Osteoblast (primary cell): ENCODE measurements at regions not wholly inside any gene's neighbourhood (a gene's known extent, or its start where the extent isn't known, plus 50 kb on each side); places are given as distances from the start of the nearest gene placed in this dataset.

Source experiments
- DNase-seq: peaks from one replicate; pipeline ENCODE4 v3.0.0; 2011; ENCODE audit warnings: low spot score, mixed read lengths; ENCODE audit not compliant: insufficient read length; ENCODE audit errors: missing footprints
- H2AFZ ChIP-seq: 2 replicates; pipeline ENCODE4 v1.6.0; 2011; ENCODE audit warnings: mild to moderate bottlenecking, low read length
- H3K27ac ChIP-seq: 2 replicates; pipeline ENCODE4 v1.5.1; 2011; ENCODE audit warnings: mild to moderate bottlenecking, low read depth, low read length, moderate library complexity
- H3K27me3 ChIP-seq: 2 replicates; pipeline ENCODE4 v1.6.0; 2012; ENCODE audit warnings: mild to moderate bottlenecking, control low read depth, inconsistent platforms, low read length, moderate library complexity; ENCODE audit not compliant: insufficient read depth
- H3K36me3 ChIP-seq: 2 replicates; pipeline ENCODE4 v1.5.1; 2011; ENCODE audit warnings: mild to moderate bottlenecking, low read length, control low read depth, moderate library complexity; ENCODE audit not compliant: insufficient read depth
- H3K4me1 ChIP-seq: 2 replicates; pipeline ENCODE4 v1.5.1; 2011; ENCODE audit warnings: mild to moderate bottlenecking, low read length, control low read depth, moderate library complexity; ENCODE audit not compliant: insufficient read depth
- H3K4me2 ChIP-seq: 2 replicates; pipeline ENCODE4 v1.6.0; 2011; ENCODE audit warnings: mild to moderate bottlenecking, low read length; ENCODE audit not compliant: insufficient read depth
- H3K4me3 ChIP-seq: fragments of 200-600 bp; sonication (generic); 3 replicates; pipeline ENCODE4 v1.5.1; 2012; ENCODE audit warnings: mild to moderate bottlenecking, low read length, inconsistent platforms; ENCODE audit not compliant: insufficient read depth
- H3K79me2 ChIP-seq: 2 replicates; pipeline ENCODE4 v1.6.0; 2012; ENCODE audit warnings: mild to moderate bottlenecking, low read length, control low read depth, inconsistent platforms; ENCODE audit not compliant: insufficient read depth
- H3K9me3 ChIP-seq: 2 replicates; pipeline ENCODE4 v1.5.1; 2011; ENCODE audit warnings: low read depth, low read length, control low read depth
- H4K20me1 ChIP-seq: 2 replicates; pipeline ENCODE4 v1.6.0; 2012; ENCODE audit warnings: mild to moderate bottlenecking, low read length, control low read depth; ENCODE audit not compliant: insufficient read depth
- TF ChIP-seq, protein P1 (sequence below): IDR thresholded peaks from 2 replicates; pipeline ENCODE4 v1.5.1; 2011; ENCODE audit warnings: mild to moderate bottlenecking, low read depth, low read length, moderate library complexity; ENCODE audit errors: extremely low read depth

GRCh38 chr2:208929139-208929864 is 494.5 kb upstream of the MAP2 start:
- TF ChIP-seq, protein P1, sequence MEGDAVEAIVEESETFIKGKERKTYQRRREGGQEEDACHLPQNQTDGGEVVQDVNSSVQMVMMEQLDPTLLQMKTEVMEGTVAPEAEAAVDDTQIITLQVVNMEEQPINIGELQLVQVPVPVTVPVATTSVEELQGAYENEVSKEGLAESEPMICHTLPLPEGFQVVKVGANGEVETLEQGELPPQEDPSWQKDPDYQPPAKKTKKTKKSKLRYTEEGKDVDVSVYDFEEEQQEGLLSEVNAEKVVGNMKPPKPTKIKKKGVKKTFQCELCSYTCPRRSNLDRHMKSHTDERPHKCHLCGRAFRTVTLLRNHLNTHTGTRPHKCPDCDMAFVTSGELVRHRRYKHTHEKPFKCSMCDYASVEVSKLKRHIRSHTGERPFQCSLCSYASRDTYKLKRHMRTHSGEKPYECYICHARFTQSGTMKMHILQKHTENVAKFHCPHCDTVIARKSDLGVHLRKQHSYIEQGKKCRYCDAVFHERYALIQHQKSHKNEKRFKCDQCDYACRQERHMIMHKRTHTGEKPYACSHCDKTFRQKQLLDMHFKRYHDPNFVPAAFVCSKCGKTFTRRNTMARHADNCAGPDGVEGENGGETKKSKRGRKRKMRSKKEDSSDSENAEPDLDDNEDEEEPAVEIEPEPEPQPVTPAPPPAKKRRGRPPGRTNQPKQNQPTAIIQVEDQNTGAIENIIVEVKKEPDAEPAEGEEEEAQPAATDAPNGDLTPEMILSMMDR, result no peak
- DNase-seq, result no peak
- no peak overlapping the region for H3K4me3 ChIP-seq
- H3K4me2 ChIP-seq, result no peak overlapping the region
- no peak overlapping the region for H2AFZ ChIP-seq
- H3K4me1 ChIP-seq, result no peaks in the 10 kb centered on the region
- no peaks in the 10 kb centered on the region for H3K79me2 ChIP-seq
- H3K36me3 ChIP-seq, result no peaks in the 10 kb centered on the region
- H4K20me1 ChIP-seq, result no peaks in the 10 kb centered on the region
- no peaks in the 10 kb centered on the region for H3K27me3 ChIP-seq
- H3K27ac ChIP-seq, result no peak overlapping the region
- no peaks in the 10 kb centered on the region for H3K9me3 ChIP-seq

DNA sequence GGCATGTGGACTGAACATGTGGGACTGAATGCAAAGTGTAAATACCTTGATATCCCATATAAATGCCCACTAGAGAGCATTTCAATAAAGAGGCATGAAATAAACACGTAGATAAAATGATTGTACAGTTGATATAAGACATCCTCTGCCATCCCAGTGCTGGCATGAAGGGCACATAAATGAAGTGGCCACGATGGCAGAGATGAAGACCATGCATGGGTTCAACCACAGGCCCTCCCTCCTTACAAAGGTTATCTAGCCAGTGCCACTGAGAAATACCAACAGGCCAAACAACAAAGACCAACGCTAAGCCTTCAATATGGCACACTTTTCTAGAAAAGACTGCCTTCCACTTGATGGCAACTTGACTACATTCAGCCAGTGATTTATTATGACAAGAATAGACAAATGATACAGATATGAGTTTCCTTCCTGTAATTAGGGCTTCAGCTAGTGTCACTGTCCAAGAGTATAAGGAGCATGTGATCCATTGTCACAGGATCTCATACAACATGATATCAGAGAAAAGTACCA is 493.9 kb upstream of the MAP2 start:
- Histone ChIP-seq H3K27ac (no peak overlapping the region), H2AFZ (no peak overlapping the region), H3K4me2 (no peak overlapping the region), H3K4me1 (no peaks in the 10 kb centered on the region), H3K36me3 (no peaks in the 10 kb centered on the region), H4K20me1 (no peaks in the 10 kb centered on the region), H3K27me3 (no peaks in the 10 kb centered on the region), H3K4me3 (no peak overlapping the region), H3K9me3 (no peaks in the 10 kb centered on the region), H3K79me2 (no peaks in the 10 kb centered on the region)
- TF ChIP-seq, protein P1, result no peak
- no peak for DNase-seq

GRCh38 chr2:208935531-208935930 is 488.3 kb upstream of the MAP2 start:
- Histone ChIP-seq H2AFZ (no peak overlapping the region), H3K79me2 (no peaks in the 10 kb centered on the region)

DNA sequence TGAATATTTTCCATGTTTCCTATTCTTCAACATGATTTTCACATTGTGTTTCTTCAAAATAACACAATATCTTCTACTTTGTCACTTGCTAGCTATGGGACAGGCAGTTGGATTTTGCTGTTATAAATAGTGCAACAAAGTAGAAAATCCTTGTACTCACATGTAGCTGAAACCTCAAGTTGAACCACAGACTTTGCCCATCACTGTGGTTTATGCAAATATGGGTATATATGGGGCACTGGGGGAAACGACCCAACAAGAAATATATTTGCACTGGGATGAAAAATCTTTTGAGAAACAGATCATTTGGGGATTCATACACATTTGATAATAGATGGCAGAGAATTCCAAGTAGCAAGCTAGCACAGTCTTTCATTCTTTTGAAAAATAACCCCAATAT is 486.3 kb upstream of the MAP2 start:
- TF ChIP-seq, protein P1, result no peak
- no peak overlapping the region for H3K4me3 ChIP-seq
- H2AFZ ChIP-seq, result no peak overlapping the region
- no peaks in the 10 kb centered on the region for H3K36me3 ChIP-seq
- no peaks in the 10 kb centered on the region for H3K79me2 ChIP-seq
- no peak overlapping the region for H3K4me2 ChIP-seq
- no peaks in the 10 kb centered on the region for H3K9me3 ChIP-seq
- no peak overlapping the region for H3K27ac ChIP-seq
- H3K27me3 ChIP-seq, result no peaks in the 10 kb centered on the region
- H4K20me1 ChIP-seq, result no peaks in the 10 kb centered on the region
- H3K4me1 ChIP-seq, result no peaks in the 10 kb centered on the region
- no peak for DNase-seq

More at GRCh38 chr2:208935531-208935930, 488.3 kb upstream of the MAP2 start:
- TF ChIP-seq, protein P1, result no peak
- Histone ChIP-seq H3K4me1 (no peaks in the 10 kb centered on the region), H3K27me3 (no peaks in the 10 kb centered on the region), H3K36me3 (no peaks in the 10 kb centered on the region), H3K9me3 (no peaks in the 10 kb centered on the region), H4K20me1 (no peaks in the 10 kb centered on the region), H3K4me3 (no peak overlapping the region), H3K27ac (no peak overlapping the region), H3K4me2 (no peak overlapping the region)
- no peak for DNase-seq
